Stimulated activated naive CD4-positive, alpha-beta T cell (primary cell): ENCODE measurements at regions not wholly inside any gene's neighbourhood (a gene's known extent, or its start where the extent isn't known, plus 50 kb on each side); places are given as distances from the start of the nearest gene placed in this dataset.

ENCODE experiments used
- DNase-seq, 6 experiments: peaks; one replicate each; lab custom pipeline; 2025; lab: John Stamatoyannopoulos, UW

GRCh38 chr3:18044191-18044590 lies 301.8 kb upstream of the TBC1D5 start:
- no peak for DNase-seq

- DNase-seq: no peak
Observed at GRCh38 chr3:18036450-18036815, 294.0 kb upstream of the TBC1D5 start.

GRCh38 chr3:18035641-18036449 lies 293.4 kb upstream of the TBC1D5 start:
- no peak for DNase-seq

GRCh38 chr3:18033581-18034108 lies 291.2 kb upstream of the TBC1D5 start:
- no peak for DNase-seq

GRCh38 chr3:18030371-18030870 lies 288.0 kb upstream of the TBC1D5 start:
- DNase-seq: no peak

- DNase-seq: no peak
Observed at GRCh38 chr3:18027161-18027939, 284.9 kb upstream of the TBC1D5 start.

GRCh38 chr3:18024715-18025114 lies 282.3 kb upstream of the TBC1D5 start:
- no peak for DNase-seq

GRCh38 chr3:18019161-18019495 lies 276.7 kb upstream of the TBC1D5 start:
- no peak for DNase-seq

GRCh38 chr3:18018491-18019160 lies 276.2 kb upstream of the TBC1D5 start:
- no peak for DNase-seq

- no peak for DNase-seq
Observed at GRCh38 chr3:18016366-18016765, 273.9 kb upstream of the TBC1D5 start.

GRCh38 chr3:18012933-18013332 lies 270.5 kb upstream of the TBC1D5 start:
- no peak for DNase-seq

- DNase-seq: no peak
Observed at GRCh38 chr3:18012436-18012835, 270.0 kb upstream of the TBC1D5 start.

- DNase-seq: no peak
Observed at GRCh38 chr3:18011387-18011786, 269.0 kb upstream of the TBC1D5 start.

- no peak for DNase-seq
Observed at GRCh38 chr3:18010001-18010400, 267.6 kb upstream of the TBC1D5 start.

- no peak for DNase-seq
Observed at GRCh38 chr3:18008706-18009368, 266.4 kb upstream of the TBC1D5 start.

- no peak for DNase-seq
Observed at GRCh38 chr3:18007980-18008379, 265.5 kb upstream of the TBC1D5 start.

- DNase-seq: no peak
Observed at GRCh38 chr3:17995769-17996168, 253.3 kb upstream of the TBC1D5 start.

- DNase-seq: no peak
Observed at GRCh38 chr3:17994167-17994566, 251.7 kb upstream of the TBC1D5 start.

- DNase-seq: no peak
Observed at GRCh38 chr3:17990390-17990789, 248.0 kb upstream of the TBC1D5 start.

- DNase-seq: no peak
Observed at GRCh38 chr3:17986348-17986816, 244.0 kb upstream of the TBC1D5 start.

GRCh38 chr3:17985658-17986347 lies 243.4 kb upstream of the TBC1D5 start:
- DNase-seq: no peak
